GM21723 (cell line): ENCODE measurements at regions not wholly inside any gene's neighbourhood (a gene's known extent, or its start where the extent isn't known, plus 50 kb on each side); places are given as distances from the start of the nearest gene placed in this dataset.
"Not testable (repeated sequence)": the region's sequence is repeated elsewhere in the genome, so short reads cannot be mapped to it uniquely, and the experiment has no call there.

ENCODE experiments used
- ATAC-seq: cut with Tn5 transposase; IDR thresholded peaks from one replicate; pipeline ENCODE4 v1.9.1; 2021; ENCODE audit warnings: mild to moderate bottlenecking, moderate library complexity; ENCODE audit not compliant: unreplicated experiment

- no peak for ATAC-seq
Observed at GRCh38 chr4:53720776-53721175, 129.5 kb upstream of the LNX1 start.

GRCh38 chr4:53717064-53717549, 125.8 kb upstream of the LNX1 start:
- no peak for ATAC-seq

- no peak for ATAC-seq
Observed at GRCh38 chr4:53716471-53717063, 125.3 kb upstream of the LNX1 start.

GRCh38 chr4:53716011-53716410, 124.7 kb upstream of the LNX1 start:
- no peak for ATAC-seq

GRCh38 chr4:53714236-53715140, 123.2 kb upstream of the LNX1 start:
- no peak for ATAC-seq

- no peak for ATAC-seq
Observed at GRCh38 chr4:53713767-53714166, 122.5 kb upstream of the LNX1 start.

GRCh38 chr4:53713296-53713695, 122.0 kb upstream of the LNX1 start:
- no peak for ATAC-seq

GRCh38 chr4:53712408-53713020, 121.2 kb upstream of the LNX1 start:
- no peak for ATAC-seq

GRCh38 chr4:53711926-53712325, 120.6 kb upstream of the LNX1 start:
- no peak for ATAC-seq

GRCh38 chr4:53709693-53710092, 118.4 kb upstream of the LNX1 start:
- ATAC-seq = no peak

- ATAC-seq = no peak
Observed at GRCh38 chr4:53707491-53707890, 116.2 kb upstream of the LNX1 start.

- peak; percentile 24 for ATAC-seq
Observed at GRCh38 chr4:53706422-53707032, 115.2 kb upstream of the LNX1 start.

- ATAC-seq = no peak
Observed at GRCh38 chr4:53705972-53706371, 114.7 kb upstream of the LNX1 start.

- peak; percentile 26 for ATAC-seq
Observed at GRCh38 chr4:53705151-53705764, 114.0 kb upstream of the LNX1 start.

- ATAC-seq = no peak
Observed at GRCh38 chr4:53704329-53704728, 113.0 kb upstream of the LNX1 start.

GRCh38 chr4:53703267-53703655, 112.0 kb upstream of the LNX1 start:
- ATAC-seq = no peak

- ATAC-seq = peak; percentile 79
Observed at GRCh38 chr4:53702334-53703266, 111.3 kb upstream of the LNX1 start.

GRCh38 chr4:53701260-53701659, 110.0 kb upstream of the LNX1 start:
- not testable (repeated sequence) for ATAC-seq

- not testable (repeated sequence) for ATAC-seq
Observed at GRCh38 chr4:53699310-53699709, 108.0 kb upstream of the LNX1 start.
